ENCODE measurements at regions not wholly inside any gene's neighbourhood (a gene's known extent, or its start where the extent isn't known, plus 50 kb on each side); places are given as distances from the start of the nearest gene placed in this dataset.

- no peak for DNase-seq (ENCODE audit: low read depth)
These were observed 53.7 kb upstream of the HSD17B12 start for GRCh38 chr11:43626798-43627197.

All from EH (cell line).